ENCODE measurements at regions not wholly inside any gene's neighbourhood (a gene's known extent, or its start where the extent isn't known, plus 50 kb on each side); places are given as distances from the start of the nearest gene placed in this dataset.
A peak's percentile ranks its signal among the peaks of the same experiment; 100 is the strongest.

- DNase-seq = no peak
Observed at GRCh38 chr14:100381395-100382105, 58.4 kb downstream of the SLC25A47 start.

DNA sequence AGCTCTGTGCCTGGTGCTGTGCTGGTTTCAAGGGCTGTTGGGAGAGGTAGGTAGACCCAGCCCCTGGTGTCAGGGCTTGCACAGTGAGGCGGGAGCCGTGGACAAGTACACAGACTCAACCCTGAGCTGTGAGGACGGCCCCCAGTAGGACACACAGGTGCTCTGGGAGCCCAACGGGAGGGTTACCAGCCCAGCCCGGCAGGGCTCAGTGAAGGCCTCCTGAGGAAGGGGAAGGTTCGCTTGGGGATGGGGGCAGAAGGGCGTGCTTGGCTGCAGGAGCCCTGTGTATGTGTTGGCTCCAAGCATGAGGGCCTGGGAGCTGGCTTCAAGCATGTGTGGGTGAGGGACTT, 58.9 kb downstream of the SLC25A47 start:
- no peak for DNase-seq

GRCh38 chr14:100383727-100384158, 60.6 kb downstream of the SLC25A47 start:
- peak; percentile 19 for DNase-seq

DNA sequence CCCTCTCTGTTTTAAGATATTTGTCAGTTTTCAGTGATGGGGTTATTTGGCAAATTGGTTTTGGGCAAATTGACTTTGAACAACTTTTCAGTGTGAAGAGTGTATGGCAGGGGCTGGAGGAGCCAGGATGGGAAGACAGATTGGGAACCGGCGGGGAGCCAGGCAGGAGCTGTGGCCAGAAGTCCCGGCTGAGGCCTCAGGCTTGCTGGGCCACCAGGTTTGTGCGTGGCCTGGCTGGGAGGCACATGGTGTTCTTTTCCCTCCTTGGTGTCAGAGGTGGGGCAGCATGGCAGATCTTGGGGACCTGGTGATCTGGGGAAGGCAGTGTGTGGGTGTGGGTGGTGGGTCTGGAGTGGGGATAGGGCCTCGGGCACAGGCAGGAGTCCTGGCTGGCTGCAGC, 61.1 kb downstream of the SLC25A47 start:
- DNase-seq = no peak

- DNase-seq = peak; percentile 14
Observed at GRCh38 chr14:100384819-100385813, 62.0 kb downstream of the SLC25A47 start.

GRCh38 chr14:100386121-100386520, 63.0 kb downstream of the SLC25A47 start:
- DNase-seq = no peak

- no peak for DNase-seq
Observed at GRCh38 chr14:100386846-100387245, 63.7 kb downstream of the SLC25A47 start.

- DNase-seq = no peak
Observed at GRCh38 chr14:100387450-100387849, 64.3 kb downstream of the SLC25A47 start.

DNA sequence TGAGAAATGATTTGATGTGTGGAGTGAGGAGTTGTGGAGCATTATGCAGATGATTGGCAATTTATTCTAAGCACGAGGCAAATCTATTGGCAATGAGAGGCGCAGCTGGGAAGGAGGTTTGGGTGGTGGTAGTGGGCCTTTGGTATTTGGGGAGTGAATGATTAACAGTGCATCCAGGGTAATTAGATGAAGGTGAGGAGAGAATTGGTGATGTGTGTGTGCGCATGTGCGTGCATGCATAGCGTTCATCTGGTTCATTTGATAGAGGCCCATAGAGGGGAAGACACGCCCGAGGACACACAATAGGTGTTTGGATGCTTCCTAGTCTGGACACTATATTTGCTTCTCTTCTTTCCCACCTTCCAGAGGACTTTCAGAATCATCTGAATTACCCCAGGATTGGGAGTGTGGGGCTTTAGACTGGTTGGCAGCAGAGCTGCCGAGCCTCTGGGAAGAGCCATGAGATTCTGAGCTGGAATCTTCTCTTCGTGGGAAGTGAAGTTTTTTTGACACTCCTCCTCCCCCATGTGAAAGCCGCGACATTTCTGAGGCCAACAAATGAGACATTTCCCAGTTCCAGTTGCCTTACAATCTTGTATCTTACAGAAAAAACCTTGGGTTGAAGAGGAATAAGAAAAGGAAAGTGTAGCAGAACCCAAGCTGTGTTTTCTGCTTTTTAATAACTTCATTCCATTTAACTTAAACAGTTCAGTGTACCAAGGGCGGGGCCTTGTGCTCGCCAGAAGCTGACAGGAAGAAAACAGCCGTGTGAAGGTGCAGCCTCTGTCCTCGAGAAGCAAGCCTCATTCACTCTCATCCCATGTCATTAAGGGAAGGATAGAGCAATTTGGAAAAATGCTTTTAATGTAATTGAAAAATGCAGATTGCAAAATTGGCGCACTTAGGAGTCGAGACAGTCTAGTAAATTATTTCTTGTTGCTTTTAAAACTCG, 65.2 kb downstream of the SLC25A47 start:
- DNase-seq = no peak

DNA sequence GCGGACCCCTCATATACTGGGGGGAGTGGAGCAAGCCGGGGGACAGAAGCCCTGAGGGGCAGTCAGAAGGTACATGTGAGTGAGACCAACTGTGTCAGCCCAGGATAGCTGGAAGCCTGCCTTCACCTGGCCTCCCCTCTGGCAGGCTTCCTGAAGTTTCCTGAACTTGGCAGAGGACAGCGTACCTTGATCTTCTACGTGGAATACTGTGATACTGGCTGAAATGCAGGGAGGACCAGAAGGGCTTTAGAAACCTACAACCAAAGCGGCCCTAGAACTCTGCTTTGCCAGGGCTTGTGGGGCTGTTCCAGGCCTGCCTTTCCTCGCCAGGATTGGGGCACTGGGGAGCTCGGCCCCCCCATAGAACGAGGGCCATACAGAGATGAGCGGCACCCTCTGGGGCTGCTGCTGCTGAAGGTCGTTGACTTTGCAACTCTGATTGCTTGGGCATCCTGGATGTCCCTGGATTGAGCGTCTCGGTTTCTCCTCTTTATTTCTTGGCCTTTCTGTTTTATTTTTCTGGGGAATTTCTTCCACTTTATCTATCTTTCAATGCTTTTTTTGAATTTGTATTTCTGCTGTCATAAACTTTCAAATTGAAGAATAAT, 66.5 kb downstream of the SLC25A47 start:
- no peak for DNase-seq

GRCh38 chr14:100391173-100391572, 68.0 kb downstream of the SLC25A47 start:
- no peak for DNase-seq

GRCh38 chr14:100391724-100392123, 68.6 kb downstream of the SLC25A47 start:
- DNase-seq = no peak

GRCh38 chr14:100392356-100392755, 69.2 kb downstream of the SLC25A47 start:
- no peak for DNase-seq

DNA sequence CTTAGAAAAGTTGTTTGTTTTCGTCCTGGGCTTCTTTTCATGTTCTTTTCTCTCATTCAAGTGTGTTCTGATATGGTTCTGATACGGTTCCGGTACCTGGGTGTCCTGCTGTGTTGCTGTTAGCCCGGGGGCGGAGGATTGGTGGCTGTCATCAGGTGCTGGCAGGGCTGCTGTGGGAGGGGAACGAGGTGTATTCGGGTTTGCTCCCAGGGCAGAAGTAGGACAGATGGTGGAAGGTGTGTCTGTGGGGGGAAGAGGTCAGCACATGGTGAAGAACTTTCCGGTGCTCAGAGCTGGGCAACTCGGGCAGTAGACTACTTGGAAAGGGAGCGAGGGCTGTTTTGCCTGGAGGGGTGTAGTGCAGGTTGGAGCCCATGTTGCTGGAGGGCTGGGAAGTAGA, 70.2 kb downstream of the SLC25A47 start:
- DNase-seq = no peak

DNA sequence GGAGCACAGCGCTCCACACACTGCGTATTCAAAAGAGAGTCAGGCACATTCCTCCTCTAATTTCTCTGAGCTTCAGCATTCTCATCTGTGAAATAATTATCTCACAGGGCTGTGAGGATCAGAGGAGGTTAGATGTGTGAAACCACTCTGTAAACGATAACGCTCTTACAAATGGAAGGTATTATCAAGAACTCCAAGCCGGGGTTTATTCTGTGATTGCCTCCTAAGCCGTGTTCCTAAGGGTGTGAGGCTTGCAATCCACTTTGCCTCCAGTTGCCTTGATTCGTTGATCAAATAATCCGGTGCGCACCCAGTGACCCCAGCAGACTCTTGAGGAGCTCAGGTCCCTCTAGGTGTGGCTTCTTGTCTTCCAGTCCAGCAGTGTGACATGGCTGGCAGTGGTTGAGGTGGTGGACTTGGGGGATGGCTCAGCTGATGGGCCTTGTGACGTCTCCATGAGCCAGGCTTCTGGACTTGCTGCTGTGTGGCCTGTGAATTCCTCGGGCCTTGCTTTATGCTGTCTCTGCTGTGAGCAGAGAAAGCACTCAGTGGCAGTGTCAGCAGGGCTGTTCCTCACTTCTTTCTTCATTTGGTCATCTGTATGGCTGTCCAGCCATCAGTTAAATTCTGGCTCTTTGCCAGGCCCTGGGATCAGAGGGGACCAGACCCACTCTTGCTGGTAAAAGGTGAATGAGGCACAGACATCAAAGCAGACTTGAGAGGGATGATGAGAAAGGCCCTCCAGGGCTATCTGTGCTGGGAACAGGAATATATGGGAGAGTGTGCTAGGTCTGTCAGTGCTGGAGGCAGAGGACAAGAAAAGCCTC, 71.0 kb downstream of the SLC25A47 start:
- DNase-seq = no peak

DNA sequence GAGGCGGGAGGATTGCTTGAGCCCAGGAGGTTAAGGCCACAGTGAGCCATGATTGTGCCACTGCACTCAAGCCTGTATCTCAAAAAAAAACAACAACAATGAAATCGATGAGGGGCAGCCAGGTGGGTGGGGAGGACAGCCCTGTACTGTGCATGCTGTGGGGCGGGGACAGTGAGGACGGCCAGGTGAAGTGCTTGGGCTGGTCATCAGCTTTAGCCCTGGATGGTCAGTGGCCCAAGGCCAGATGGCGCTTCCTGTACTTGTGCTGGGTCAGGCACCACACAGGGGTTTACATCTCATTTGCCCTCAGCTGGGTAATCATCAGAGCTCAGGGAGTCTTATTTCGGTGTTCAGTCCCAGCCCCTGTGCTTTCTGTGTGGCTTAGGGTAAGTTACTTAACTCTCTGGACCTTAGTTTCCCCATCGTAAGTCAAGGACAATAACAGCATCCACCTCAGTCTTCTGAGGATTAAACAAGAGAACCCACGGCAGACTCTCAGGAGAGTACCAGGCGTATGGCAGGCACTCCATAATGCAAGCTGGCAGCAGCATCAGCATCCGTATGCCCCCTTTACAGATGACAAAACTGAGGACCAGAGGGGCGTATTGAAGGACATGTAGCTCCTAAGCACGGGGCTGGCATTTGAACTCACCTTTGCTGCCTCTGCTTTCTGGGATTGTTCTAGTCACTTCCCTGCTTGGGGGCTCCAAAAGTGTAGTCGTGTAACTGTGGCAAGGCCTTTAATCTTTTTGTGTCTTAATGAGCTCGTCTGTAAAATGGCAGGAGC, 71.9 kb downstream of the SLC25A47 start:
- no peak for DNase-seq

GRCh38 chr14:100396266-100396795, 73.2 kb downstream of the SLC25A47 start:
- DNase-seq = no peak

- DNase-seq = no peak
Observed at GRCh38 chr14:100397005-100397404, 73.9 kb downstream of the SLC25A47 start.

GRCh38 chr14:100398044-100398443, 74.9 kb downstream of the SLC25A47 start:
- DNase-seq = no peak

All from GDM1 (cell line).